HEK293T (cell line): ENCODE measurements at regions not wholly inside any gene's neighbourhood (a gene's known extent, or its start where the extent isn't known, plus 50 kb on each side); places are given as distances from the start of the nearest gene placed in this dataset.

Source experiments
- CTCF ChIA-PET: fragments of 350-600 bp; formaldehyde crosslinking; extraction: SDS; loops from one replicate; lab custom pipeline; 2021; ENCODE audit warnings: antibody characterized with exemption, inconsistent platforms; lab: Yijun Ruan, JAX
- POLR2A ChIA-PET: fragments of 350-600 bp; formaldehyde crosslinking; extraction: SDS; loops from one replicate; lab custom pipeline; 2020; ENCODE audit warnings: antibody characterized with exemption, inconsistent platforms; lab: Yijun Ruan, JAX
- DNase-seq: peaks from one replicate; pipeline ENCODE4 v3.0.0; 2012; ENCODE audit warnings: mixed read lengths; ENCODE audit errors: extremely low spot score
- ARNT ChIP-seq: fragments of 450-650 bp; IDR thresholded peaks from 2 replicates; pipeline ENCODE4 v1.6.1; 2017; ENCODE audit warnings: mild to moderate bottlenecking
- BHLHE40 ChIP-seq: fragments of 450-650 bp; IDR thresholded peaks from 2 replicates; pipeline ENCODE4 v1.6.1; 2016; ENCODE audit warnings: mild to moderate bottlenecking, moderate library complexity, borderline replicate concordance
- CTBP1 ChIP-seq: fragments of 450-650 bp; IDR thresholded peaks from 2 replicates; pipeline ENCODE4 v1.6.1; 2016; ENCODE audit warnings: borderline replicate concordance
- ELF4 ChIP-seq: fragments of 450-650 bp; IDR thresholded peaks from 2 replicates; pipeline ENCODE4 v1.6.1; 2017; ENCODE audit warnings: antibody characterized with exemption
- FOXA1 ChIP-seq: fragments of 450-650 bp; IDR thresholded peaks from 2 replicates; pipeline ENCODE4 v1.6.1; 2016; ENCODE audit warnings: mild to moderate bottlenecking
- FOXK2 ChIP-seq: fragments of 450-650 bp; IDR thresholded peaks from 2 replicates; pipeline ENCODE4 v1.6.1; 2016; ENCODE audit warnings: mild to moderate bottlenecking
- FOXM1 ChIP-seq: fragments of 450-650 bp; IDR thresholded peaks from 2 replicates; pipeline ENCODE4 v1.6.1; 2017; ENCODE audit warnings: mild to moderate bottlenecking, borderline replicate concordance
- HDGF ChIP-seq: fragments of 450-650 bp; IDR thresholded peaks from 2 replicates; pipeline ENCODE4 v1.6.1; 2017; ENCODE audit warnings: antibody characterized with exemption, borderline replicate concordance
- L3MBTL2 ChIP-seq: fragments of 450-650 bp; conservative IDR thresholded peaks from 2 replicates; pipeline ENCODE4 v1.6.1; 2016; ENCODE audit warnings: mild to moderate bottlenecking
- LEF1 ChIP-seq: fragments of 450-650 bp; IDR thresholded peaks from 2 replicates; pipeline ENCODE4 v1.6.1; 2017; ENCODE audit warnings: mild to moderate bottlenecking, borderline replicate concordance
- NFRKB ChIP-seq: fragments of 450-650 bp; IDR thresholded peaks from 2 replicates; pipeline ENCODE4 v1.6.1; 2016; ENCODE audit warnings: mild to moderate bottlenecking, moderate library complexity
- PKNOX1 ChIP-seq: fragments of 450-650 bp; IDR thresholded peaks from 2 replicates; pipeline ENCODE4 v1.6.1; 2016
- SP1 ChIP-seq: fragments of 450-650 bp; IDR thresholded peaks from 2 replicates; pipeline ENCODE4 v1.6.1; 2017
- SUZ12 ChIP-seq: fragments of 450-650 bp; IDR thresholded peaks from 2 replicates; pipeline ENCODE4 v1.6.1; 2016; ENCODE audit warnings: mild to moderate bottlenecking
- TARDBP ChIP-seq: fragments of 450-650 bp; IDR thresholded peaks from 2 replicates; pipeline ENCODE4 v1.6.1; 2016
- ZNF384 ChIP-seq: fragments of 450-650 bp; IDR thresholded peaks from 2 replicates; pipeline ENCODE4 v1.6.1; 2016

DNA sequence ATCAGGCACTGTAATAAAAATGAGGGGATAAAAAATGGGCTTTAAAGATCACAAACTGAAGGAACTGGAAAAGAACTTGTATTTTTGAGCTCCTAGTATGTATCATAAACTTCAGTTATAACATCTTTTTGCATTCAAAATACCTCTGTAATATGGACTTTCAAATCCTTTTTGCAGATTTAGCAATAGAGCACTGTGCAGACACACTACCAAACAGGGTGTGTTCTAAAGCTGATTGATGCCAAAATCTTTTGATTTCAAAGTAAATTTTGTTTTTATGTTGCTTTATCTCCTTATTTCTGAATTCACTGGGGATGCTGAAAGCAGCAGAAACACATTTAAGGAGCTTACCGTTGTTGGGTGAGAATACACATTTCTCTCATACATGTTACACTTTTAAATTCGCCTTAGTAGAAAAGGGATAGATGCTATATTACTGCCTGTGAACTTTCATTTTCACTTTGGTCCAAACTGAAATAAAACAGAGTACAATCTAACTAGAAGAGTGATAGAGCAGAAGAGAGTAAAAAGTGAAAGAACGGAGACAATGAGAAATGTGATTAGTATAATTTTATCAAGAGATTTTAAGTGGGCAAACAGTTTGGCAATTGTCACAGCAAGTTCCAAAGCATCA is 1126.6 kb downstream of the BRINP3 start:
- ChIA-PET CTCF (no interaction called here), POLR2A (no interaction called here)
- TF ChIP-seq FOXK2 (no peak), BHLHE40 (no peak), ZNF384 (no peak), PKNOX1 (no peak)
- no peak for DNase-seq

- POLR2A ChIA-PET = no interaction called here
- CTCF ChIA-PET = no interaction called here
- no peak for DNase-seq
- TF ChIP-seq ELF4 = no peak
- no peak for TF ChIP-seq LEF1
- TF ChIP-seq SP1 = no peak
- no peak for TF ChIP-seq L3MBTL2
- no peak for TF ChIP-seq HDGF
- TF ChIP-seq FOXM1 = no peak
- no peak for TF ChIP-seq ZNF384
- TF ChIP-seq FOXK2 = no peak
- TF ChIP-seq CTBP1 = no peak
- no peak for TF ChIP-seq TARDBP
- TF ChIP-seq PKNOX1 = no peak
- TF ChIP-seq BHLHE40 = no peak
- no peak for TF ChIP-seq NFRKB
- no peak for TF ChIP-seq ARNT
- no peak for TF ChIP-seq SUZ12
- no peak for TF ChIP-seq FOXA1
These were observed 1125.7 kb downstream of the BRINP3 start for GRCh38 chr1:189351960-189352359.

DNA sequence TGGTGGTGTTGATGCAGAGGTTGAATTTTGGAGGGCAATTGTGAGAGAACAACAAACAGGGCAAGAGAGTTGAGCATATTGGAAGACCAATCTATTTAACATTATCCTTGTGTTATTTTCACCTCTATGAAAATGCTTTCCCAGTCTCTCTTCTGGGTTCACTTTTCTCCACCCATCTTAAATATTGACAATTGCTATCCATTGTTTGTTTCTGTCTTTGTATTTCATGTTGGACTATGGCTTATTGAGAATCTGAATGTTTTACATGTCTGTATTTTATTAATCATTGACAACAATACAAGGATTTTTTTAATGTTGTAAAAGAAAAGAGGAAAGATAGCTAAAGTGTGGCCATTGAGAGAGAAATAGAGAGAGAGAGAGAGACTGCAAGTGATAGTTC is 1121.5 kb downstream of the BRINP3 start:
- ChIA-PET CTCF (no interaction called here), POLR2A (no interaction called here)
- no peak for DNase-seq
- TF ChIP-seq PKNOX1 = no peak
- TF ChIP-seq FOXA1 = no peak
- no peak for TF ChIP-seq SP1
- no peak for TF ChIP-seq NFRKB
- no peak for TF ChIP-seq BHLHE40
- TF ChIP-seq ARNT = no peak

DNA sequence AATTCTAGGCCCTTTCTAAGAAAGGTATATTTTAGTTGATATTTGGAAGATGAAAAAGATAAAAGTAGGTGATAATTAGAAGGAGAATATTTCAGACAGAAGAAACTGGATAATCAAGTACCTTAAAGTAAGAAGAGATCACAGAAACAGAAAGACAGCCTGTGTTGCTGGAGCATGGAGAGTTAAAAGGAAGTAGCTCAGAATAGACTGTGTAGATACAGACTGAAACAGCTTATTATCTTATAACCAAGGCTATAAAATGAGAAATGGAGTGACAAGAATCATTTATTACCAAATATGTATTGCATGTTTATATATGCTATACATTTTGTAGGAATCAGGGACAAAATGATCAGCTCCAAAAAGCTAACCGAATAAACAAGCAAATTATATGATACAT is 1120.3 kb downstream of the BRINP3 start:
- POLR2A ChIA-PET = no interaction called here
- CTCF ChIA-PET = no interaction called here
- no peak for TF ChIP-seq SP1
- no peak for TF ChIP-seq LEF1
- TF ChIP-seq PKNOX1 = no peak
- TF ChIP-seq L3MBTL2 = no peak
- TF ChIP-seq NFRKB = no peak
- no peak for TF ChIP-seq HDGF
- TF ChIP-seq FOXK2 = no peak
- no peak for DNase-seq

GRCh38 chr1:189369612-189370011 is 1108.1 kb downstream of the BRINP3 start:
- TF ChIP-seq FOXA1 (no peak), PKNOX1 (no peak), L3MBTL2 (no peak), ARNT (no peak), NFRKB (no peak), TARDBP (no peak), LEF1 (no peak), FOXK2 (no peak), ZNF384 (no peak), CTBP1 (no peak), BHLHE40 (no peak), HDGF (no peak), SUZ12 (no peak), SP1 (no peak), FOXM1 (no peak), ELF4 (no peak)
- CTCF ChIA-PET = no interaction called here
- POLR2A ChIA-PET = no interaction called here
- DNase-seq = no peak

DNA sequence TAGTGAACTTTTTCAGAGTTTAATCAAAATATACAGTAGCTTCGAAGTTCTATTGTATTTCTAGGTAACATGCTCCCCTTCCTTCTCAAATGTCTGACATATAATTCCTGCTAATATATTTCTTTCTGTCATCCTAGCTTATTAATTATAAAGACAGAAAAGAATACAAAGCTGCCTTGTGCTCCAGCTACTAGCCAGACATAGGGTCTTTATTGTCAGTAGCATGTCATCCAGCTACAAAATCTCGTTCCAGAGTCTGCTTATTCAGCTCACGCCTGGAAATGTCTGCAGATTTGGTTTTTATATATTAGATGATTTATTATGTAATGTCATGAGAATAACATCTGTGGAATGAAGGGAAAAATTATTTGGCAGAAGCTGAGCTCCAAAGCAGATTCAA is 1102.8 kb downstream of the BRINP3 start:
- CTCF ChIA-PET = no interaction called here
- no peak for TF ChIP-seq ELF4
- TF ChIP-seq BHLHE40 = no peak
- no peak for TF ChIP-seq PKNOX1
- TF ChIP-seq L3MBTL2 = no peak
- no peak for TF ChIP-seq CTBP1
- TF ChIP-seq SP1 = no peak
- no peak for TF ChIP-seq HDGF
- TF ChIP-seq FOXK2 = no peak
- no peak for TF ChIP-seq SUZ12
- no peak for TF ChIP-seq FOXM1
- TF ChIP-seq NFRKB = no peak
- no peak for TF ChIP-seq ARNT
- TF ChIP-seq LEF1 = no peak
- no peak for TF ChIP-seq TARDBP
- no peak for TF ChIP-seq FOXA1
- no peak for TF ChIP-seq ZNF384
- POLR2A ChIA-PET = no interaction called here
- no peak for DNase-seq
